H9 (cell line): ENCODE measurements at regions not wholly inside any gene's neighbourhood (a gene's known extent, or its start where the extent isn't known, plus 50 kb on each side); places are given as distances from the start of the nearest gene placed in this dataset.

ENCODE experiments used
- DNase-seq: peaks from one replicate; pipeline ENCODE4 v3.0.0-alpha.2; 2017
- H2AFZ ChIP-seq: one replicate; pipeline ENCODE4 v1.6.1; 2013; ENCODE audit warnings: mild to moderate bottlenecking, low read length, control low read depth, moderate library complexity
- H2AK5ac ChIP-seq: 2 replicates; pipeline ENCODE4 v1.6.1; 2013; ENCODE audit warnings: low read length, control low read depth, mixed read lengths; ENCODE audit not compliant: insufficient read length
- H2BK120ac ChIP-seq: one replicate; pipeline ENCODE4 v1.6.1; 2013; ENCODE audit warnings: low read depth, mild to moderate bottlenecking, low read length, control low read depth, inconsistent platforms; ENCODE audit not compliant: poor library complexity, severe bottlenecking
- H2BK12ac ChIP-seq: 2 replicates; pipeline ENCODE4 v1.6.1; 2013; ENCODE audit warnings: low read length, control low read depth, mixed read lengths, low read depth; ENCODE audit not compliant: insufficient read length
- H2BK15ac ChIP-seq: 2 replicates; pipeline ENCODE4 v1.6.1; 2013; ENCODE audit warnings: low read depth, low read length, control low read depth
- H2BK20ac ChIP-seq: one replicate; pipeline ENCODE4 v1.6.1; 2013; ENCODE audit warnings: low read depth, mild to moderate bottlenecking, low read length, control low read depth, inconsistent platforms; ENCODE audit not compliant: poor library complexity, severe bottlenecking
- H2BK5ac ChIP-seq: 2 replicates; pipeline ENCODE4 v1.6.1; 2013; ENCODE audit warnings: low read length, control low read depth, mixed read lengths; ENCODE audit not compliant: insufficient read length
- H3K14ac ChIP-seq: 2 replicates; pipeline ENCODE4 v1.6.1; 2013; ENCODE audit warnings: low read length, control low read depth; ENCODE audit not compliant: insufficient read depth
- H3K18ac ChIP-seq: 2 replicates; pipeline ENCODE4 v1.6.1; 2013; ENCODE audit warnings: low read depth, mild to moderate bottlenecking, mixed read lengths, low read length, control low read depth; ENCODE audit not compliant: insufficient read length
- H3K23ac ChIP-seq: 2 replicates; pipeline ENCODE4 v1.6.1; 2013; ENCODE audit warnings: low read length, control low read depth, mixed read lengths, low read depth; ENCODE audit not compliant: insufficient read length
- H3K23me2 ChIP-seq: 2 replicates; pipeline ENCODE4 v1.6.1; 2013; ENCODE audit warnings: low read depth, mild to moderate bottlenecking, mixed read lengths, low read length, control low read depth; ENCODE audit not compliant: insufficient read length, poor library complexity, severe bottlenecking
- H3K27ac ChIP-seq: 2 replicates; pipeline ENCODE4 v1.5.1; 2013; ENCODE audit warnings: low read length, control low read depth, mixed read lengths, low read depth; ENCODE audit not compliant: insufficient read length
- H3K27me3 ChIP-seq: 2 replicates; pipeline ENCODE4 v1.6.1; 2013; ENCODE audit warnings: low read length, control low read depth, inconsistent platforms; ENCODE audit not compliant: insufficient read depth
- H3K4ac ChIP-seq: 2 replicates; pipeline ENCODE4 v1.6.1; 2013; ENCODE audit warnings: low read depth, mild to moderate bottlenecking, control low read depth, inconsistent platforms, low read length, moderate library complexity
- H3K4me1 ChIP-seq: 2 replicates; pipeline ENCODE4 v1.6.1; 2013; ENCODE audit warnings: low read length, control low read depth, inconsistent platforms; ENCODE audit not compliant: insufficient read depth
- H3K4me2 ChIP-seq: 2 replicates; pipeline ENCODE4 v1.6.1; 2013; ENCODE audit warnings: low read length, control low read depth, mixed read lengths; ENCODE audit not compliant: insufficient read length, insufficient read depth
- H3K56ac ChIP-seq: 2 replicates; pipeline ENCODE4 v1.6.1; 2013; ENCODE audit warnings: low read depth, mild to moderate bottlenecking, mixed read lengths, low read length, control low read depth; ENCODE audit not compliant: insufficient read length
- H3K79me1 ChIP-seq: 2 replicates; pipeline ENCODE4 v1.6.1; 2013; ENCODE audit warnings: low read depth, mild to moderate bottlenecking, moderate library complexity, low read length, control low read depth, inconsistent platforms; ENCODE audit not compliant: insufficient read depth, poor library complexity, severe bottlenecking
- H3K79me2 ChIP-seq: 2 replicates; pipeline ENCODE4 v1.6.1; 2013; ENCODE audit warnings: low read length, control low read depth, inconsistent platforms; ENCODE audit not compliant: insufficient read depth
- H3K9ac ChIP-seq: 2 replicates; pipeline ENCODE4 v1.6.1; 2013; ENCODE audit warnings: low read length, control low read depth, mixed read lengths; ENCODE audit not compliant: insufficient read length; ENCODE audit errors: extremely low read depth
- H3K9me3 ChIP-seq: one replicate; pipeline ENCODE4 v1.6.1; 2013; ENCODE audit warnings: low read depth, low read length, inconsistent platforms; ENCODE audit not compliant: control insufficient read depth
- H3T11ph ChIP-seq: one replicate; pipeline ENCODE4 v1.6.1; 2013; ENCODE audit warnings: mild to moderate bottlenecking, low read length, control low read depth, inconsistent platforms
- H4K20me1 ChIP-seq: one replicate; pipeline ENCODE4 v1.6.1; 2013; ENCODE audit not compliant: control insufficient read depth, insufficient read length, insufficient read depth
- H4K5ac ChIP-seq: 2 replicates; pipeline ENCODE4 v1.6.1; 2013; ENCODE audit warnings: low read depth, mild to moderate bottlenecking, mixed read lengths, low read length, control low read depth; ENCODE audit not compliant: insufficient read length
- H4K8ac ChIP-seq: replicated peaks from 2 replicates; pipeline ENCODE4 v1.6.1; 2013; ENCODE audit warnings: low read length, control low read depth, mixed read lengths, low read depth; ENCODE audit not compliant: insufficient read length
- H4K91ac ChIP-seq: 2 replicates; pipeline ENCODE4 v1.6.1; 2013; ENCODE audit warnings: low read depth, mild to moderate bottlenecking, moderate library complexity, mixed read lengths, low read length, control low read depth; ENCODE audit not compliant: insufficient read length
- H3K27ac Mint-ChIP-seq, 3 experiments: 2 replicates in 2 of 3; 3 replicates in 1 of 3; pipeline ENCODE4 v1.8.0; 2020 to 2021; ENCODE audit warnings: mixed read lengths in 3 of 3, mild to moderate bottlenecking in 1 of 3, moderate library complexity in 1 of 3
- H3K27me3 Mint-ChIP-seq: 2 replicates; pipeline ENCODE4 v1.8.0; 2021; ENCODE audit warnings: low read depth, mild to moderate bottlenecking, moderate library complexity, mixed read lengths
- H3K36me3 Mint-ChIP-seq, 3 experiments: 2 replicates in 2 of 3; 3 replicates in 1 of 3; pipeline ENCODE4 v1.8.0; 2020 to 2021; ENCODE audit warnings: low read depth in 3 of 3, mixed read lengths in 3 of 3; ENCODE audit not compliant: insufficient read depth in 1 of 3
- H3K4me1 Mint-ChIP-seq, 2 experiments: 2 replicates each; pipeline ENCODE4 v1.8.0; 2020; ENCODE audit warnings: mixed read lengths in 2 of 2
- H3K4me3 Mint-ChIP-seq, 2 experiments: 2 replicates in 1 of 2; 3 replicates in 1 of 2; pipeline ENCODE4 v1.8.0; 2020 to 2021; ENCODE audit warnings: mild to moderate bottlenecking in 2 of 2, mixed read lengths in 2 of 2, moderate library complexity in 1 of 2
- H3K9me3 Mint-ChIP-seq, 2 experiments: 2 replicates in 1 of 2; 3 replicates in 1 of 2; pipeline ENCODE4 v1.8.0; 2020; ENCODE audit warnings: mild to moderate bottlenecking in 2 of 2, mixed read lengths in 2 of 2, moderate library complexity in 1 of 2
- WGBS: extraction: QIAGEN DNeasy Blood & Tissue Kit; methylation state at CpG from one replicate; pipeline ENCODE4 v1.1.7; 2013; ENCODE audit warnings: missing lambda C conversion rate, low lambda C conversion rate, mixed read lengths; ENCODE audit not compliant: insufficient read length; ENCODE audit errors: extremely low coverage; 5-methylcytosine and 5-hydroxymethylcytosine counted together
- TF ChIP-seq, protein P1 (sequence below): fragments of 200-600 bp; sonication (generic); conservative IDR thresholded peaks from 3 replicates; pipeline ENCODE4 v1.8.0; 2021; ENCODE audit warnings: antibody characterized with exemption, mild to moderate bottlenecking

- Histone ChIP-seq H2BK12ac (no peak overlapping the region), H4K5ac (no peak overlapping the region), H2AFZ (no peak overlapping the region), H3K18ac (no peak overlapping the region), H3K79me1 (no peaks in the 10 kb centered on the region), H3K23ac (no peak overlapping the region), H3K27ac (no peak overlapping the region), H3K4me1 (no peaks in the 10 kb centered on the region), H3K4ac (no peak overlapping the region), H3K14ac (no peak overlapping the region), H2BK20ac (no peak overlapping the region), H3K56ac (no peak overlapping the region), H3K4me2 (no peak overlapping the region), H2AK5ac (no peak overlapping the region), H4K91ac (no peak overlapping the region), H2BK120ac (no peak overlapping the region), H2BK5ac (no peak overlapping the region), H4K8ac (no peak overlapping the region), H3K27me3 (no peaks in the 10 kb centered on the region), H3K9me3 (no peaks in the 10 kb centered on the region), H2BK15ac (no peak overlapping the region), H3T11ph (no peak overlapping the region), H3K23me2 (peaks cover 3% of the 10 kb centered on the region), H3K9ac (no peak overlapping the region), H3K79me2 (no peaks in the 10 kb centered on the region), H4K20me1 (no peaks in the 10 kb centered on the region)
- no peaks in the 10 kb centered on the region; a peak in 2 of 5 replicates for H3K9me3 Mint-ChIP-seq
- no CpG with 5 or more reads among the region's 6 CpGs for WGBS
- H3K4me3 Mint-ChIP-seq = no peak overlapping the region
- no peak overlapping the region for H3K27ac Mint-ChIP-seq
- peaks cover 18% of the 10 kb centered on the region for H3K27me3 Mint-ChIP-seq
- H3K4me1 Mint-ChIP-seq = peaks cover 7 to 13% of the 10 kb centered on the region in 2 experiments
- no peak for DNase-seq
- H3K36me3 Mint-ChIP-seq = no peaks in the 10 kb centered on the region
- TF ChIP-seq, protein P1, sequence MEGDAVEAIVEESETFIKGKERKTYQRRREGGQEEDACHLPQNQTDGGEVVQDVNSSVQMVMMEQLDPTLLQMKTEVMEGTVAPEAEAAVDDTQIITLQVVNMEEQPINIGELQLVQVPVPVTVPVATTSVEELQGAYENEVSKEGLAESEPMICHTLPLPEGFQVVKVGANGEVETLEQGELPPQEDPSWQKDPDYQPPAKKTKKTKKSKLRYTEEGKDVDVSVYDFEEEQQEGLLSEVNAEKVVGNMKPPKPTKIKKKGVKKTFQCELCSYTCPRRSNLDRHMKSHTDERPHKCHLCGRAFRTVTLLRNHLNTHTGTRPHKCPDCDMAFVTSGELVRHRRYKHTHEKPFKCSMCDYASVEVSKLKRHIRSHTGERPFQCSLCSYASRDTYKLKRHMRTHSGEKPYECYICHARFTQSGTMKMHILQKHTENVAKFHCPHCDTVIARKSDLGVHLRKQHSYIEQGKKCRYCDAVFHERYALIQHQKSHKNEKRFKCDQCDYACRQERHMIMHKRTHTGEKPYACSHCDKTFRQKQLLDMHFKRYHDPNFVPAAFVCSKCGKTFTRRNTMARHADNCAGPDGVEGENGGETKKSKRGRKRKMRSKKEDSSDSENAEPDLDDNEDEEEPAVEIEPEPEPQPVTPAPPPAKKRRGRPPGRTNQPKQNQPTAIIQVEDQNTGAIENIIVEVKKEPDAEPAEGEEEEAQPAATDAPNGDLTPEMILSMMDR = no peak
These were observed 1445.6 kb downstream of the TBC1D22A start for GRCh38 chr22:48207919-48208535.
